ENCODE measurements at regions not wholly inside any gene's neighbourhood (a gene's known extent, or its start where the extent isn't known, plus 50 kb on each side); places are given as distances from the start of the nearest gene placed in this dataset.
"Not testable (repeated sequence)": the region's sequence is repeated elsewhere in the genome, so short reads cannot be mapped to it uniquely, and the experiment has no call there.

GRCh38 chr3:124325248-124325647 lies 333.3 kb upstream of the ROPN1 start:
- DNase-seq: no peak

- no peak for DNase-seq
These were observed 337.8 kb upstream of the ROPN1 start for GRCh38 chr3:124329723-124330122.

- DNase-seq: no peak
These were observed 342.2 kb upstream of the ROPN1 start for GRCh38 chr3:124333931-124334640.

GRCh38 chr3:124336067-124336656 lies 344.2 kb upstream of the ROPN1 start:
- no peak for DNase-seq

GRCh38 chr3:124345845-124346244 lies 353.9 kb upstream of the ROPN1 start:
- DNase-seq: no peak

- no peak for DNase-seq
These were observed 354.6 kb upstream of the ROPN1 start for GRCh38 chr3:124346487-124346886.

- DNase-seq: no peak
These were observed 355.5 kb upstream of the ROPN1 start for GRCh38 chr3:124347418-124347817.

- not testable (repeated sequence) for DNase-seq
These were observed 356.6 kb upstream of the ROPN1 start for GRCh38 chr3:124348555-124348954.

- DNase-seq: no peak
These were observed 359.7 kb upstream of the ROPN1 start for GRCh38 chr3:124351430-124352148.

GRCh38 chr3:124352149-124352539 lies 360.2 kb upstream of the ROPN1 start:
- DNase-seq: no peak

GRCh38 chr3:124353691-124354090 lies 361.8 kb upstream of the ROPN1 start:
- no peak for DNase-seq

GRCh38 chr3:124354150-124354549 lies 362.2 kb upstream of the ROPN1 start:
- no peak for DNase-seq

GRCh38 chr3:124358156-124358555 lies 366.2 kb upstream of the ROPN1 start:
- no peak for DNase-seq

GRCh38 chr3:124360155-124360554 lies 368.2 kb upstream of the ROPN1 start:
- DNase-seq: no peak

- no peak for DNase-seq
These were observed 368.6 kb upstream of the ROPN1 start for GRCh38 chr3:124360563-124360962.

- no peak for DNase-seq
These were observed 368.7 kb upstream of the UMPS start for GRCh38 chr3:124361566-124361965.

- no peak for DNase-seq
These were observed 367.8 kb upstream of the UMPS start for GRCh38 chr3:124362455-124362854.

- no peak for DNase-seq
These were observed 366.8 kb upstream of the UMPS start for GRCh38 chr3:124363476-124363875.

- DNase-seq: no peak
These were observed 365.8 kb upstream of the UMPS start for GRCh38 chr3:124364317-124365020.

GRCh38 chr3:124366655-124367054 lies 363.6 kb upstream of the UMPS start:
- not testable (repeated sequence) for DNase-seq

- no peak for DNase-seq
These were observed 357.5 kb upstream of the UMPS start for GRCh38 chr3:124372775-124373174.

- DNase-seq: no peak
These were observed 356.7 kb upstream of the UMPS start for GRCh38 chr3:124373524-124373923.

- no peak for DNase-seq
These were observed 355.7 kb upstream of the UMPS start for GRCh38 chr3:124374583-124374982.

Measured in stimulated activated CD4-positive, alpha-beta T cell treated with anti-CD3 and anti-CD28 coated beads, Interleukin-4, amount 100 ng/mL, for 24 hours (primary cell).